Stimulated activated CD4-positive, alpha-beta T cell treated with anti-CD3 and anti-CD28 coated beads, Interleukin-4, amount 100 ng/mL, for 24 hours (primary cell): ENCODE measurements at regions not wholly inside any gene's neighbourhood (a gene's known extent, or its start where the extent isn't known, plus 50 kb on each side); places are given as distances from the start of the nearest gene placed in this dataset.

Experiments used
- DNase-seq: peaks from one replicate; pipeline ENCODE4 v3.0.0-alpha.2; 2020

DNA sequence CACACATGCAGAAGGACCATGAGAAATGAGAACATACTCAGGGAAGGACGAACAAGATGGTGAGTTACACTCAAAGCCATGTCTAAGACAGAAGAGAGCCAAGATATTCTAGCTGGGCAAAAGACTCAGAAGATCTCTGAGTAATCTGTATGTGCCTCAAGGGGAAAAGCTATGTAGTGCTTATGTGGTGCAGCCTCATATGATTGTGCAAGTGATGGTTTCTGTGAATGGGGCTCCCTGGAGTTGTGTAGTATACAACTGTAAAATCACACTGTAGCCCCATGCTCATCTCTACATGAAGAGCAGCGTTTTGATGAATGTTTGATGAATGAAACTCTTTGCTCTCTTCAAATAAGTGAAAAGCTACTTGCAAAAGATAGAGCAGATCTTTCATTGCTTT is 57.5 kb downstream of the OSR1 start:
- no peak for DNase-seq

DNA sequence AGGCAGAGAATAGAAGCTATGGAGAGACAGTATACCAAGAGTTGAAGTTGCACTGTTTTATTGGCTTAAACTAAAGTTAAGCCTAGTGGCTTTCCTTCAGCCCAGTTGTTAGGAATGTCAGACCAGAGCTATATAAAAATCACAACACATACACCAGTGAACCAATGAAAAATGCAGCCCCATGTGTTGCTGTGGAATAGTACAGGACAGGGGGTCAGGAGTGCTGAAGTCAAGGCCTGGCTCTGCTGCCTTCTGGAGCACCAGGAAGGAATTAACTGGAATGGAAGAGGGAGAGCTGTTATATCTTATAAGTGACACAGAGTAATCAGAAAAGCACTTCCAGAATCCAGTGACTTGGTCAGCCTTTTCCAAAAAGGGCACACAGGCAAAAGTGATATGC is 58.9 kb downstream of the OSR1 start:
- no peak for DNase-seq

DNA sequence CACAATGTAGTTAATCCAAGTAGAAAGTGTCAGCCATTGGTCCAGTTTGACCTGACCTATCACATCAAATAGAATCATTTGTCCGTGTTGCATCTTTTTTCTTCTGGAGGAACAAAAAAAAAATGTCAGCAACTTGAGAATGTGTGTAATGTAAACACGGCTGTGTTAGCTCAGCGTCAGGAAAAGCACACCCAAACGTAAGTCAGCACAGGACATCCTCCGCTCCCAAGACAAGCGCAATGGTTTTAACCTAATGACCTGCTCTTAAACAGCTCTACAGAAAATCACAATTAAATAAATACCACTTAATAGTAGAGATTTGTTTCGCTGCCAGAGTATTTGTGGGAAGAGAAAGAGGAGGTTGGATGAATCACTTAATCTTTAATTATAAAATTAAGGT is 59.4 kb downstream of the OSR1 start:
- no peak for DNase-seq

DNA sequence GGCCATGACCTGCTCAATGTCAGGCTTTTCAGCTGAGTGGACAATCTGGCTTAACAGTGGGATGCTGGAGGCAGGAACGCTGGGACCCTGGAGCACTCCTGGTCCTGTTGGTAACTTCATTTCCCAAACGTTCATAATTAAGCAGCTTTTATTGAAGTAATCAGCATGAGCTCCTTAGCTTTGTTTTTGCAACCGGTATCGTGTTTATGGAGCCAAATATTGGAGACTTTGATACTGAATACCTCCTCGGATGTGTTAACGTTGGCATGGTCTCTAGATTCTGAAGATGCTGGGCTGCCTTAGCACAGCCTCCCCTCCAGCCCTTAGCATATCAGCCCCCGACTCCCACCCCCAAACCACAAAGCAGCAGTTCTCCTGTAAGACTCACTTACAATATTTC is 60.7 kb downstream of the OSR1 start:
- DNase-seq = no peak

DNA sequence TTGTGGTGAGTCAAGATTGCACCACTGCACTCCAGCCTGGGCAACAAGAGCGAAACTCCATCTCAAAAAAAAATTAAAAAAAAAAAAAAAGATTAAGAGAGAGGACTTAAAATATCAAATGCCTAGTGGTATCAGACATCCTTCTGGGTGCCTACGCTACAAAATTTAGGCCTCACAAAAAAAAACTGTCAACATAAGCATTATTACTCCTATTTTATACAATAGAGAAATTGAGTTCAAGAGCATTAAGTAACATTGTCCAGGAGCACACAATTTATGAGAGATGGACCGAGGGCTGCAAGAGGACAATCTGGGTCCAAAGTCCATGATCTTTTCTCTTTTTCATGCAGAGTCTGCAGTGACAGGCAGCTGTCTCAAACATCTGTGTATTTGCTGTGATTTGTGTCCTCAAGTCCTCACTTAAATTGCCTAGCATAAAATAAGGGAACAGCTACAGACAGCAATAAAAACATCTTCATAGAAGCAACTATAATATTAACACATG is 62.4 kb downstream of the OSR1 start:
- no peak for DNase-seq

GRCh38 chr2:19292007-19292406 is 66.4 kb downstream of the OSR1 start:
- DNase-seq = no peak

DNA sequence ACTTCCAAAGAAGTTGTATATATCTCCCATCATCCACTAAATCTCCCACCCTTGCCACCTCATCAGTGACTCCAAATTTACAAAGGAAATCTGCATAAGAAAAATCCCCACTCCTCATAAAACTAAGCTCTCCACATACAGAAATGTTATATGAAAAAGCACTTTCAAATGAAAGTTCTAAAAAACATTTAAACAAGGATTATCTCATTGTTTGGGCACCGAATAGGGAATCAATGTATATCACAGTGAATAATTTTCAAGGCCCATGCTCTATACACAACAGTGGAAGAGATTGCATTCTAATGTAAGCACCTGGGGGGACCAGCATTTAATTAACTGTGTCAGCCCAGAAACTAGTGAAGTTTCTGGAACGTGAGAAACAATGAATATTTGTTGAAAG is 70.1 kb downstream of the OSR1 start:
- no peak for DNase-seq

DNA sequence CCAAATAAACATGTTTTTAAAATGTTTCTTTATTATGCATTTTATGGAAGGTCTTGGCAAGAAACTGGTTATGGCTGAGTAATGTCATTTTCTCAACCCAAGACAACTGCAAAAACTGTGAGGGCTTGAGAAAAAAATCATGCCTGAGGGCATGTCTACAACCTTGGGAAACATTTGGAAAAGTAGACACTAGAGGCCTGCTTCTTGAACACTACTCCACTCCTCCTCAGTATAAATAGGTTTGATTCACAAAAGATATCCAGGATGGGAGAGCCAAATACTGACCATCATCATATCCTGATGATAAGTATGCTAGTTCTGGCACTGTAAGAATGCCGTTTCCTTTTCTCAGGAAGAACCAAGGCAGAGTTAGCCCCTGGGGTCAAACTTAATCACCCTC is 71.1 kb downstream of the OSR1 start:
- DNase-seq = no peak

- no peak for DNase-seq
Measured at GRCh38 chr2:19282305-19282704, 76.1 kb downstream of the OSR1 start.

GRCh38 chr2:19274439-19274838 is 84.0 kb downstream of the OSR1 start:
- DNase-seq = no peak

- DNase-seq = no peak
Measured at GRCh38 chr2:19272941-19273470, 85.4 kb downstream of the OSR1 start.

GRCh38 chr2:19272039-19272438 is 86.4 kb downstream of the OSR1 start:
- DNase-seq = no peak

DNA sequence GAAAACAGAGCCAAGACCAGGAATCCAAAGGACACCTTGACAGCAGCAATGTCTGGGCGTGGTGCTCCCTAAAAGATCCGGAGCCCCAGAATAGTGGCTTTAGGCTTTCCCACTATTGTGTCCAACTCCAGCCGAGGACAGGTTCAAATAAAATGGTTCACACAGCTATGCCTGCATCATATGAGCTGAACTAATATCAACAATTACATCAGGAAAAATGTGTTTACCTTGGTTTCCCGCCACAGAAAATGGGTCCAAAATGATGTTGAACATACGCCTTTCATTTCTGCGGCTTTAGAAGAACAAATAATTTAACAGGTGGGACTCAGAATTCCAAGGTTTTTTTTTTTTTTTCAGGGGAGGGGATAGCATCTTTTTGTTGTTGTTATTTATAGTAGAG is 93.6 kb downstream of the OSR1 start:
- DNase-seq = no peak

DNA sequence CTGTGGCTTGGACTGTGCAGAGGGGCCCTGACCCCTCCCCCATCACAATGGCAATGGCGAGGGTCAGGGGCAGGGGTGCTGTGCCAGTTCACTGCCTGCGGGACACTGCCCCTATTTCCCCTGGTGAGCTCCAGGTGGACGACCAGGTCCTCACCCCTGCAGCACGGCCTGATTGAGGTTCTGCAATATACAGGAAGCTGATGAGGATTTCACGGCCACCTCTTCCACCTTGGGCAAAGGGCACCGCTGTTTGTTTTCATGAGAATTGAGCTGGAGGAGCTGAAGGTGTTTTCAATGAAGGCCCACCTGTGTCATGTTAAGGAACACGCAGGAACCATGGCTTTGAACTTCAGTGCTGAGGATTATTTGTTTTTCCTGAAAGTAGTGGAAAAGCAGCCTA is 96.3 kb downstream of the OSR1 start:
- no peak for DNase-seq

DNA sequence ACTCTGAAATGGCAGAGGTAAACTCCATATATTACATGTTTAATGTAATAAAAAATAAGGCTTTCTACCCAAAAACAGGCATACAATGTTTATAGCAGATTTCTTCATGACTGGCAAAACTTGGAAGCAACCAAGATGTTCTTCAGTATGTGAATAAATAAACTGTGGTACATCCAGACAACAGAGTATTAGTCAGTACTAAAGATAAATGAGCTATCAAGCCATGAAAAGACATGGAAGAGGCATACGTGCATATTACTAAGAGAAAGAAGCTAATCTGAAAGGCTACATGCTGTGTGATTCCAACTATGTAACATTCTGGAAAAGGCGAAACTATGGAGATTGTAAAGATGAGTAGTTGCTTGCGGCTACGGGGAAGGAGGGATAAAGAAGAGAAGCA is 97.4 kb downstream of the OSR1 start:
- no peak for DNase-seq

- no peak for DNase-seq
Measured at GRCh38 chr2:19256121-19256601, 102.3 kb downstream of the OSR1 start.

GRCh38 chr2:19255481-19255880 is 102.9 kb downstream of the OSR1 start:
- no peak for DNase-seq

DNA sequence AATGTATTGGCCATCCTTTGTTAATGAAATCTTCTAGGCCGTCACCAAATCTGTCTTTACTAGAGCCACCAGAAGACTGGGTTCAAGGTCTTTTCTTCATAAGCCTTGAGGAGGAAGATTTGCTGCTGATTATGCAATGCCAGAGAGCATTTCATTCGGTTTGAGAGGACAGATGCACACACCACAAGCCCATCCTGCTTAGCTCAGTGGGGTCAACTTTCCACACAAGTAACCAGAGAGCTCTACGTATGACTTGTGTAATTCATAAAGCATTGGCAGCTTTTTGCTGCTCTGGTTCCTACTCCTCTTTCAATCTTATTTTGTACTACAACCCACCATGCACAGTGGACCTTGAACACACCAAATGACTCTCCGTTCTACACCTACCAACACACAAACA is 106.9 kb downstream of the OSR1 start:
- DNase-seq = no peak

- DNase-seq = no peak
Measured at GRCh38 chr2:19250906-19251305, 107.5 kb downstream of the OSR1 start.

- no peak for DNase-seq
Measured at GRCh38 chr2:19247186-19247585, 111.2 kb downstream of the OSR1 start.

GRCh38 chr2:19246496-19246895 is 111.9 kb downstream of the OSR1 start:
- DNase-seq = no peak

GRCh38 chr2:19244460-19245363 is 113.7 kb downstream of the OSR1 start:
- DNase-seq = no peak

DNA sequence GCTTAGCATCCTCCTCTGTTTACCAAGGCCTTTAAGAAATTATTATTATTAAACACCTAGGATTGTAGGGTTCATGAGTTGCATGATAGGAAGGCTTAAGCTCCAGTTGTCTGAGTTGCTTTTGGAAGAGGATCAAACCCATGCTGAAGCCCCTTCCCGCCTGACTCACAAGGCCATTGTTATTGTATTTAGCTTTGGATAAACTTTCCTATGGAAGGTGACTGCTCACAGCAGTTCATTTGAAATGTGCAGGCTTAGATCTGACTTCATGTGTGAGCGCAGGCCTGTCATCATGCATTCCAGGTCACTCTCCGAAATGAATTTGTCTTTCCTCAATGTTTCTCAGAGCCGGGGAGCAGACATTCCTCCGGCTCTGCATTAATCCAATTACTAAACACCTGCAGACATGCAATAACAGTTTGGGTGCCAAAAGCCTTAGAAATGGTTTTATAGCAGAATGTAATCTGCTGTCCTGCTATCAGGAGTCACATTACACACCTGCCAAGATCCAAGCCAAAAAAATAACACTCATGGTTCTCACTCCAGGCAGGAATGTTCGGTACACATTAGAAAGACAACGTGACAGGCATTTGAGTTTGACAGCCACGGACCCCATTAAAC is 119.9 kb downstream of the OSR1 start:
- DNase-seq = no peak

GRCh38 chr2:19235308-19235707 is 123.1 kb downstream of the OSR1 start:
- no peak for DNase-seq
